Endothelial cell of hepatic sinusoid (primary cell): ENCODE measurements at regions not wholly inside any gene's neighbourhood (a gene's known extent, or its start where the extent isn't known, plus 50 kb on each side); places are given as distances from the start of the nearest gene placed in this dataset.

Source experiments
- in situ Hi-C: cut with HindIII; loops from 2 replicates; pipeline ENCODE4 v1.10.0; 2017; ENCODE audit warnings: low sequenced_read_pairs

DNA sequence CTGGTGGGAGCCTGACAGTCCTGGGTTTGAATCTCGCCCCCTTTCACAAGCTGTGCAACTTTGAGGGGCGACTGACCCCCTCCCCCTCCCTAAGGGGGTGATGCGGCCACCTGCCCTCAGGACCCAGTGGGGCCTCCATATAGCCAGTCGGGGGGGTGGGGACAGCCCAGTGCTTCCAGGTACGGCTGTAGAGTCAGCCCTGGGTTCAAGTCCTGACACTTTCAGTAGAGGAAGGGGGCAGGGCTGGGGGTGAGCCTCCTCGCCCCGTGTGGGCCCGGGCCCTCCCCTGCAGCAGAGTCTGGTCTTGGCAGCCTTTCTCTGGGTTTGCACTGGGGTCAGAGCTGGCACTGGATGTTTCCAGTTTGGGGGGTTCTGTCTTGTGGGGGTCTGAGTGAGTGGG is 216.3 kb downstream of the C9orf50 start:
- in situ Hi-C loops = no loop called here

DNA sequence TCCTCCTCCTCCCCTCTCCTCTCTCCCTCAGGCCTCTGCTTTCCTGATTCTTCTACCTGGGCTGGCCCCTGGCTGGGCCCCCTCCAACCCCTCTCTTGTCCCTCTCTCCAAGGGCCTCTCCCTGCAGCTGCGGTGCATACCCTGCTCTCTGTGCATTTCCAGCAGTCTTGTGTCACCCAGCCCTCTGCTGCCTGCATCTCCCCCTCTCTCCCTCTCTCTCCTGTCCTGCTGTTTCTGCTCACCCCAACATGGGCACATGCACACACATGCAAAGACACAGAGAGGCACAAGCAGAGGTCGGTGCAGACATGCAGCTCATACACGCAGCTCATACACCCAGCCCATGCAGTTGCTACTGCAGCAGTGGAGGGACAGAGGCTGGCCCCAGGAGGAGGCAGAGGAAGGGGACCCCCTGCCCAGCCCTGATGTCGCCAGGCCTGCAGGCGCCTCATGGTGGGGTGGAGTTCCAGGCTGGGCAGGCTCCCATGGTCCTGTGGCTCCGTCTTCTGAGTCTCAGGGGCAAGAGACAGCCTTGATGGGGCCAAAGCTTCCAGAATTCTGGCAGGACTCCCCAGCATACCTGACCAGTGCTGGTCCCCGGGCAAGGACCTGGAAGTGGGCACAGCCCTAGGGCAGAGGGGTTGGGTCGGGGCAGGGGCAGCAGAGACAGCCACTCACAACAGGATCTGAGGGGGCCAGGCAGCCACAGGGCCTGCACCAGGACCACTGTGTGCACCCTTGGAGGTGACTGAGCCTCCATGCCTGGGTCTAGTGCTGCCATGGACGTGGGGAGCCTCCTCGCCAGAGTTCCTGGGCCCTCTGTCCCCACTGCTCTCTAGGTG is 216.9 kb downstream of the C9orf50 start:
- in situ Hi-C loops = no loop called here

DNA sequence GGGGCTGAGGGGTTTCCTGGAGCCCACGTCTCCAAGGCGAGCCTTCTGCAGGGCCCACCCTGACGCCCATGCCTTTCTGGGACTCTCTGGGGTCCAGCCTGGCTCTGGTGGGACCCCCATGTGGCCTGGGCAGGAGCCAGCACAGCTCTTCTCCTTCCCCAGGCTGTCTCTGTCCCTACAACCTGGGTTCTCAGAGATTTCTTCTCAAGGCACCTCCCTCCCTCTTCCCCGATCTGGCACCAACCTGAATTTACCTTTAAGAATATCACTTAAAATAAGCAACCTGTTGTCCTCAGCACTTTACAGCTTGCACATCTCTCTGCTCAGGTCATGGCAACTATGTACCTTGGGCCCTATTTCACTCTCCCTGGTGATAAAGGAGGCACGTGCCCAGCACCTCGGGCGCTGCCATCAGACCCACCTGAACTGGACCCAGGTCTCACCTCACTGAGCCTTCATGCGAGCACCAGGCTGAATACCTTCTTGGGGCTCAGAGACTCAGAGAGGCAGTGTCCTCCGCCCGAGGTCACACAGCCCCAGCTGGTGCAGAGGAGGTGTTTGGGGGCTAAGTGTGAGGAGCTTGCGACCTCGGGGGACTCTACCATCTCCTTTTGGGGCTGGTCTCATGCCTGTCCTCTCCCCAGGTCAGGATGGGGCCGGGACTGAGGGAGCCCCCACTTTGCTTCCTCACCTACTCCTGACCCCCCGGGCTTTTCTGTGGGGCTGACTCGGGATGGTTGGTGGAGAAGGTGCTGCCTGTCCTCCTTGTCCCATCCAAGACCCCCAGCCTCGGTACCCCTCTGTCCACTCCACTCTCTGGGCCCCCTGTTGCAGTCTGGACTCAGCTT is 217.7 kb downstream of the C9orf50 start:
- in situ Hi-C loops = no loop called here

DNA sequence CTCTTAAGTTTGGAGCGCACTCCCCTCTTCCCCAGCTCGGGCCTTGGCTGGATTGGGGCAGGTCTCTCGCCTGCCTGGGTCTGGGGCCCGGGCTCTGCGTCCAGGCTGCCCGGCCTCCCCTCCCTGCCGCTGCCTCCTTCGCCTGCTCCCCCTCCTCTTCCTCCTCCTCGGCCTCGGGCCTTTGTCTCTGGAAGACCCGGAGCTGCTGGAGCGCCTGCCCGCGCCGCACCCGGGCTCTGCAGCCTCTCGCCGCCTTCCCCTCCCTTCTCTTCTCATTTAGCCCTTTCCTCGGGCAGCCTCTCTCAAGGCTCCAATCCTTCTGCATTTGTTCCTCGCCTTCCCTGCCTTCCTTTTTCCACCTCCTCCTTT is 218.5 kb downstream of the C9orf50 start:
- in situ Hi-C loops = no loop called here

DNA sequence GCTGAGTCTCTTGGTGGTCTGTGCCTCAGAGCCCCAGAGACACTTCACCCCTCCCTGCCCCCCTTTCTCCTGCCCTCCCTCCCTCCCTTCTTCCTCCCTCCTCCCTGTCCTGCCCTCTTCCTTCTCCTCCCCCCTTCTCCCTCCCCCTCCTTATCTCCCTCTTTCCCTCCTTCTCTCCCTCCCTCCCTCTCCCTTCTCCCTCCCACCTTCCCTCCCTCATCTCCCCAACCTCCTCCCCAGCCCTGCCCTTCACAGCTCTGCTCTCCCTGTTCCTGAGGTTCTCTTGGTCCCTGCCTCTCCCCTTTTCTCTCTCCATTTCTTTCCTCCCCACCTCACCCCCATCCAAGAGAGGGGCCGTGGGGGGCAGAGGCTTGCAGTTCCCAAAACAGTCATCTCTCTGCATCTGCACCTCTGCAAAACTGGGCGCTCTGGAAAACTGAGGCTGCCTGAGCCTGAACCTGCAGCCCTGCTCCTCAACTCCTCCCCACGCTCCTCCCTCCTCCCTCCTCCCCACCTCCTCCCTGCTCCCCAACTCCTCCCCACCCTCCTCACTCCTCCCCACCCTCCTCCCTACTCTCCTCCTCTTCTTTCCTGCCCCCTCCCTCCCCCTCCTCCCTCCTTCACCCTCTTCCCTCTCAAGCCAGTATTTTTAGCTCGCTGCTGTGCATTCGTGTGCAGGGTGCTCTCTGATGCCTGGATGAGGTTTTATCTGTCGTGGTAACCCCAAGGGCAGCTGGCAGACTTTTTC is 219.1 kb downstream of the C9orf50 start:
- in situ Hi-C loops = no loop called here

DNA sequence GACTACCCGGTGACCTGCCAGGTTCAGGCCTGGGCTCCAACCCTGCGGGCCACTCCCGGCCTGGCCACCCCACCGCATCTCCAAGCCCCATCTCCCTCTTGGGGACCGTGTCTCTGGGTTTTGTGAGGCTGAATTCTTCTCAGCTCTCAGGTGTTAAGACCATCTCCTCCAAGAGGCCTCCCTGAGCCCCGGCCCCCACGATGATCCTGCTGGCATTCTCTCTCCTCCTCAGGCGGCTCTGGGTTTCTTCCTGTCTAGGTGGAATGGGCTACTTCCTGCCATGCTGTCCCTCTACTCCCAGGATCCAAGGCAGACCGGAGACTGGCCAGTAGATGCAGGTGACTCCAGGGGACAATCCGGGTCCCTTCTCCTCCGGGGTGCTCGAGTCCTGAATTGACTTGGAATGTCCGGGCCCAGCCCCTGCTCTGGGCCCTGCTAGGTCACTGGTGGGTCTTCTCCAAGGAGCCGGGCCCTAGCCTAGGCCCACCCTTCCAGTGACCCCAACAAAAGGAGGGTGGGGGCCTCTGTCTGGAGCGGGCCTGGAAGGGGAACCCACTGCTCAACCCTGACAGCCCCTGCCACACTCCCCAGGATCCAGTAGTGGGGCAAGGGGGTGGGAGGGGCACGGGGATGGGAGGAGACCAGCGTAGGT is 219.8 kb downstream of the C9orf50 start:
- in situ Hi-C loops = no loop called here

DNA sequence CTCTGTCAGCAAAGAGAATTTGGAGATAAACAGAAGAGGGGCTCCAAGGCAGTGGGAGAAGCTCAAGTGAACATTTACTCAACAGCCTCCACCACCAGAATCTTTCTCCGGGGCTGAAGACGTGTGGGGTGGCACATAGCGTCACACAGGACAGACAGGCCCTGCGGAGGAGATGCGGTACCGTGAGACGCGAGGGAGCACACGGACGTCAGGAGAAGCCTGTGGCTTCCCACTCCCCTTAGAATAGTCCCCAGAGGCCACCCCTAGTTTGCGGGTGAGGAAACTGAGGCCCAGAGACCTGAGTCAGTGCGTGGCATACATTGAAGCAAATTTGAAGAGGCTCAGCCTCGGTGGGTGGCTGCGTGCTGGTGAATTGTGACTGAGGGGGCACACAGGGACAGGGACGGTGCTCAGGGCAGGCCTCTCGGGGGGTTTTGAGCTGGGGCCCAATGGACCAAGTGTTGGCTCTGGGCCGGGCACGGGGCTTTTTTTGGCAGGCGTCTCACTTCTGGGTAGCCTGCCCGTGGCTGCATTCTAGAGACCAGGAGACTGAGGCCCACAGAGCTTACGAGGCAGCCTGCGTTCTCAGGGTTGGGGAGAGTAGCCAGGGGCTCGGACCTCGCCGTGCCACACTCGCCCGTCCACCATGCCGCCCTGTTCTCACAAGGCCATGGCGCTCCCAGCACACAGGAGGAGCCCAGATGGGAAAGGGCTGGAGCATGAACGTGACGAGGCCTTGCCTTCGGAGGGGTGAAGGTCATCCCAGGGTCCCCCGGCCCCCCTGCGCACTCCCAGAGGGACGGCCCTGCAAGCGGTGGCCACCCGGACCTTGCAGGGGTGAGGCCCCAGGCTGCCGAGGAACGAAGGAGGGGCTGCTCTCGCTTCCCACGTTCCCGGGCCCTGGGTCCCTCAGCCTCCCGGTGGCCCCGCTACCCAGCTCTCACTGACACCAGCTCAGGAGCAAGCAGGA is 220.6 kb downstream of the C9orf50 start:
- in situ Hi-C loops = no loop called here

DNA sequence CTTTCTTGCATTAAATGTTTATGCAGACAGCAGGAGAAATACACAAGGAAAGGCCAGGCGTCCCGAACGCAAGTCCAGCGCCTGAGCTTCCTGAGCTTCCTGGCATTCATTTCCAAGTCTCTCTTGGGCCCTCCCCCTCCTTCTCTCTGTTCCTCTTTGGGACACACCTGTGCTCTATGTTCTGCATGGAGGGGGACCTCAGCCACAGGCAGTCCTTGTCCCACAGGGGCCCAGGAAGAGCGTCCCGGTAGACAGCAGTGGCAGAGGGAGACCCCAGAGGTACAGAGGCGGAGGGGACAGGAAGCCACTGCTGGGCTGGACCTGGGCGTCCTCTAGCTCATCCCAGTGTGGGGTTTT is 221.3 kb downstream of the C9orf50 start:
- in situ Hi-C loops = no loop called here

DNA sequence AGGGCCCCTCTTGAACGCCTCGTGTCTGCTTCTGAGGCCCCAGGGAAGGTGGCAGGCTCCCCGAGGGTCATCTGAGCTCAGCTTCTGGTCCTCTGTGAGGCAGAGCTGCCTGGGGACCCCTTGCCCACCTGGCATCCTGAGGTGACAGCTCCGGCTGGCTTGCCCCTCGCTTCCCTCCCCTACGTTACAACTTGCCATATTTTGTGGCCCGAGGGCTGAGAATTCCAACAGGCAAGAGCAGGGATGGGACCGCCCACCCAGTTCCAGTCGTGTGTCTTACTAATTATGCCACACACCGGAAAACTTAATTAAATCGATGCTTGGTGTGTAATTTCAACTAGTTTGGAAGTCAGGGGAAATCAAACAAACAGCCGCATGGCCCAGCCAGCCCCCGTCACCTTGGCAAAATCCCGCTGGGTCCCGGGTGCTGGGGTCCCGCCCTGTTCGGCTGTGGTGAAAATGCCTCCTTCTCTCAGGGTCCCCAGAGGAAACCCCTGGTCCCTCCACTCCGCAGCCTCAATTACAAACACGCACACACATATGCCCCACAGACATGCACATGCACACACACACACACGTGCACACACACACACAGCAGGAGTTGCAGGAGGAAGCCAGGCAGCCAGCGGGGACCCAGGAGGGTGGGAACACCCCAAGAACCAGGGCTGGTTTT is 221.0 kb upstream of the IER5L start:
- in situ Hi-C loops = no loop called here

DNA sequence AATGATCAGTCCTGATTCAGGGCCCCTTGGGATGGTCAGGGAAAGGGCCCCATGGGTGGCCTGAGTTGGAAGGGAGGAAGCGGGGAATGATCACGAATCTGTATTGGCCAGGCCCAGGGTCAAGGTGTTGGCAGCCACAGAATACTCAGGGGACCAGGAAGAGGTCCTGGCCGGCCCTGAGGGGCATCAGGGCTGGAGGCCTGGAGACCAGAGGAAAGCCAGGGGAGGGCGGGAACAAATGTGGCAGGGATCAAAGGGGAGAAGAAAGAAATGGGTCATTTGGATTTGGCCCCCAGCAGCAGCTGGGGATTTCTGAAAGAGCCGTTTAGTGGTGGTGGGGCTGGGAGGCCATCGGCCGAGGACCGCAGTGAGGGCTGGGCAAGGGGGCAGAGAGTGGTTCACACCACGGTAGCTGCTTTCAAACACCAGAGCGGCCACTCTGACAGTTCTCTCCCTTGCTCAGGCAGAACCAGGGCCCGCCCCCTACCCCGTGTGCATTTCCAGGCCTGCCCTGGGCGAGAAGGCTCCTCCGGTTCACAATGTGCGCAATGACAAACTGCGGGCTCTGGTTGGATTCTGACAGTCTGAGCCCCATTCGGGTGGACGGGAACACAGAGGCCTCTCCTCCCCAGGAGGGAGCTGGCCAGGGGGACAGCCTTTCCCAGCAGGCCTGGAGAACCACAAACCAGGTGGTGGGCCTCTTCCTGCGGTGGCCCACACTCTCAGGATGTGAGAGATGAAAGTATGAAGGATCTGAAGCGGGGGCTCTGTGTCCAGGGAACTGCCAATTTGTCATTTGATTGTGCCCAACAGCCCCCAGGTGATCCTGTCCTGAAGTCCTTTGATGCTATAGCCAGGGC is 220.3 kb upstream of the IER5L start:
- in situ Hi-C loops = no loop called here

DNA sequence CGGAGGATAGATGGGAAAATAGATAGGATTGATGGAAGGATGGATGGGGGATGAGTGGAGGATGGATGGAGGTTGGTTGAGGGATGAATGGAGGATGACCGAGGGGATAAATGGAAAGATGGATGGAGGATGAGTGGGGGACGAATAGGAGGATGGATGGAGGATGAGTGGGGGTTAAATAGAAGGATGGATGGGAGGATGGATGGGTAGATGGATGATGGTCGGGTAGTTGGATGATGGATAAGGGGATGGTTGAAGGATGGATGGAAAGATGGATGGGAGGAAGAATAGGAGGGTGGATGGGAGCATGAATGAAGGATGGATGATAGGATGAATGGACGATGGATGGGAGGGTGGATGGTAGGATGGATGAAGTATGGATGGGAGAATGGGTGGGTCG is 219.3 kb upstream of the IER5L start:
- in situ Hi-C loops = no loop called here

DNA sequence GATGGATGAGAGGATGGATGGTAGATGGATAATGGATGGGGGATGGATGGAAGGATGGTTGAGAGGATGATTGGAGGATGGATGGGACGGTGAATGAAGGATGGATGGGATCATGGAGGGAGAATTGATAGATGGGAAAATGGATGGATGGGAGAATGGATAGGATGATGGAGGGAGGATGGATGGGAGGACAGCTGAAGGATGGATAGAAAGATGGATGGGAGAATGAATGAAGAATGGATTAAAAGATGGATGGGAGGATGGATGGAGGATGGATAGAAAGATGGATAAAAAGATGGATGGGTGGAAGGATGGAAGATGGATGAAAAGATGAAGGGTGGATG is 218.3 kb upstream of the IER5L start:
- in situ Hi-C loops = no loop called here

DNA sequence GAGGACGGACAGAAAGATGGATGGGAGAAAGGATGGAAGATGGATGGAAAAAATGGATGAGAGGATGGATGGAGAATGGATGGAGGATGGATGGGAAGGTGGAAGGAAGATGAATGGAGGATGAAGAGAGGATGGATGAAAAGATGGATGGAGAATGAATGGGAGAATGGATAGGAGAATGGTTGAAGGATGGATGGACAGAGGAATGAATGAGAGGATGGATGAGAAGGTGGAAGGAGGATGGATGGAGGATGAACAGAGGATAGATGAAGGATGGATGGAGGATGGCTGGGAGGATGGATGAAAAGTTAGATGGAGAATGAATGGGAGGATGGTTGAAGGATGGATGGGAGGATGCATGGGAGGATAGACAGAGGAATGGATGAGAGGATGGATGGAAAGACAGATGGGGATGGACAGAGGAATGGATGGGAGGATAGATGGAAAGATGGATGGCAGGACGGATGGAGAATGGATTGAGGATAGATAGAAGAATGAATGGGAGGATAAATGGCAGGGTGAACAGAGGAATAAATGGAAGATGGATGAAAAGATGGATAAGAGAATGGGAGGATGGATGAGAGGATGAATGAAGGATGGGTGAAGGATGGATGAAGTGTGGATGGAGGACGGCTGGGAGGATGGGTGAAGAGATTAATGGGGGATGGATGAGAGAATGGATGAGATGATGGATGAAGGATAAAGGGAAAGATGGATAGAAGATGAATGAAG is 217.7 kb upstream of the IER5L start:
- in situ Hi-C loops = no loop called here

DNA sequence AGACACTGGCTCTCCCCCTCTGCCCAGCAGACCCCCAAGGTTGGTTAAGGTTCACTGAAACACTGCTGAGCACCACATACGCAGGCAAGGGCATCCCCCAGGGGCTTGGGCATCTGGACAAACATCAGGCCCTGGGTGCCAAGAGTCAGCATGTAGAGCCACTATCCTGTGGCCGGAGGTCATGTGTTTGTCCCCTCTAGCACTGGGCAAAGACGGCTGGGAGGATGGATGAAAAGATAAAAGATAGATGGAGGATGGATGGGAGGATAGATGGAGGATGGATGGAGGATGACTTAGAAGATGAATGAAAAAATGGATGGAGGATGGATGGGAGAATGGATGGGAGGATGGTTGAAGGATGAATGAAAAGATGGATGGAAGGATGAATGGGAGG is 216.8 kb upstream of the IER5L start:
- in situ Hi-C loops = no loop called here

DNA sequence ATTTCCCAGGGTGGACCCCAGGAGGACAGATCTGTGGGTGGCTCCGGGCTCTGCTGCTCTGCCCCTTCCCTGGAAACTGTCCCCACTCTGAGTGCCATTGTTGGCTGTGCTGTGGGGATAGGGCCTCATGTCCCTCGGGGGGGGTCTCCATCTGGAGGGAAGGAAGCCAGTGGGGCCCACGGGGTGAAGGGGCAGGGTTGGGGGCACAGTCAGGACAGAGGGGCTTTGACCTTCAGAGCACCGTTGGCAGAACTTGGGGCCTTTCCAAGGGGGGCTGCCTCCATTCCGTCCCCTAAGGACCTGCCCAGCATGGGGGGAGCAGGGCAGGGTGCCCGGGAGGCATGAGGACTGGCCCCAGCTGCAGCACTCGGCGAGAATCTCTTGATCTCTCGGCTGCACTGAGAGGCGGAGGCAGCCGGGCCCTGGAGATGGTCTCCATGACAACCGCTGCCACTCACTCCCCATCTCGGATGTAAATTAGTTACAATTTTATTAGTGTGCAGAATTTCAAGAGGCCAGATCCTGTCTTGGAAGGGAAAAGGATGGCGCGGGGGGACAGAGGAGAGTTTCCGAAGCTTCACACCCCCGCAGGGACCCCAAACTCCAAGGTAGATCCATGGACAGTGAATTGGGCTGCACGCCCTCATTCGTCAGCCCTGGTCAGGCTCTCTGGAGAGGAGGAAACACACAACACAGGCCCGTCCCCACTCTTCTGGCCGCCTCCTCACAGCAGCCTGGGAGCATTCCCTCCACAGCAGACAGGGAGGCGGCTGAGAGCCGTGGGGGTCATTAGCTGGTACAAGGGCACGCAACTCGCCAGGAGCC is 216.2 kb upstream of the IER5L start:
- in situ Hi-C loops = no loop called here

DNA sequence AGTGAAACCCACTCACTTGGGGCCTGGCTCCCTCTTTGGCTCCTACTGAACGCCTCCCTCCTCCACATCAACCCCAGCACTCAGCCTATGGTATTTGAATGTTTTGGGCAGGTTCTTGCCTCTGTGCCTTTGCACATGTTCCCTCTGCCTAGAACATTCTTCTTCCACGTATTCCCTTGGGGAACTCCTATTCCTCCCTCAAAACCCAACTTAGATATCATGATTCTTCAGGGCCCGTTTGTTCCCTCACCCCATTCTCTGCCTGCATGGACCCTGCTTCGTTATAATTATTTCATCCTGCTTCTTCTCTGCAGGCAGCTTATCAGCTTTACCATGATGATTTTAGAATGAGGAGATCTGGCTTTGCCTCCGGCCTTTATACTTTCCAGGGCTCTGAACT is 215.0 kb upstream of the IER5L start:
- in situ Hi-C loops = no loop called here

DNA sequence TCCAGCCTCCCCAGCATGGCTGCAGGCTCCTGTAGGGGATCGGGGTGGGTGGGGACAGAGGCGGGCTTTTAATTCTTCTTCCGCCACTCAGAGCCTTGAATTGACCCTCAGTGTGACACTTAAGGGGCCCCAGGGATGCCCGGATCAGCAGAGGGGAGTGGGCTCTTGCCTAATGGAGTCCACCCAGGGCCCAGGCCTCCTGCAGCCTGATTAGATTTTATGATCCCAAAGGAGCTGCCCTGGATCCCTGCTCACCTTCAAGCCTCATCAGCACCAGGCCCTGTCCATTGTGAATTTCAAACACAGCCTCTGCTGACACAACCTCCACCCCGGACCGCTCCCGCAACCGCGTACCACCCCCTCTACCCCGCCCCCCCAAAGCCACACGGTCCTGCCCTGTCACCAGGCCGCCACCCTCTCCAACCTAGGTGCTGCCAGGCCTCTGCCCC is 214.1 kb upstream of the IER5L start:
- in situ Hi-C loops = no loop called here
